ENCODE measurements at regions not wholly inside any gene's neighbourhood (a gene's known extent, or its start where the extent isn't known, plus 50 kb on each side); places are given as distances from the start of the nearest gene placed in this dataset.

DNA sequence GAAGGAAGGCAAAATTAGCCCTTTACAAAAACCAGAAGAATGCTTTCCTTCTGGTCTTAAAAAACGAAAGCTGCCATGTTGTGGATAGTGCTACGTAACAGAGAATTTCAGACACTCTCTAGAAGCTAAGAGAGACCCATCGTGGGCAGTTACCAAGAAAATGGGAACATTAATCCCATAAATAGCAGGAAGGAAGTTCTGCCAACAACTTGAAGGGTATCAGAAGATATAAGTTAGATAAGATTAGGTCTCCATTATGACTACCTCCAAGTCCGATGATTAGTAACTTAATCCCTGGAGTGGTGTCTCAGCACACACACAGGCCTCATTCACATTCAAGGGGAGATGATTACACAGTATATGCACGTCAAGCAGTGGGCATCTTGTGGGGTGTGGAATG is 115.7 kb upstream of the TRPC4 start:
- TF ChIP-seq, protein P1, sequence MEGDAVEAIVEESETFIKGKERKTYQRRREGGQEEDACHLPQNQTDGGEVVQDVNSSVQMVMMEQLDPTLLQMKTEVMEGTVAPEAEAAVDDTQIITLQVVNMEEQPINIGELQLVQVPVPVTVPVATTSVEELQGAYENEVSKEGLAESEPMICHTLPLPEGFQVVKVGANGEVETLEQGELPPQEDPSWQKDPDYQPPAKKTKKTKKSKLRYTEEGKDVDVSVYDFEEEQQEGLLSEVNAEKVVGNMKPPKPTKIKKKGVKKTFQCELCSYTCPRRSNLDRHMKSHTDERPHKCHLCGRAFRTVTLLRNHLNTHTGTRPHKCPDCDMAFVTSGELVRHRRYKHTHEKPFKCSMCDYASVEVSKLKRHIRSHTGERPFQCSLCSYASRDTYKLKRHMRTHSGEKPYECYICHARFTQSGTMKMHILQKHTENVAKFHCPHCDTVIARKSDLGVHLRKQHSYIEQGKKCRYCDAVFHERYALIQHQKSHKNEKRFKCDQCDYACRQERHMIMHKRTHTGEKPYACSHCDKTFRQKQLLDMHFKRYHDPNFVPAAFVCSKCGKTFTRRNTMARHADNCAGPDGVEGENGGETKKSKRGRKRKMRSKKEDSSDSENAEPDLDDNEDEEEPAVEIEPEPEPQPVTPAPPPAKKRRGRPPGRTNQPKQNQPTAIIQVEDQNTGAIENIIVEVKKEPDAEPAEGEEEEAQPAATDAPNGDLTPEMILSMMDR (conservative IDR thresholded peaks at IDR 0.05), result no peak
- no peak for TF ChIP-seq ZFX (IDR thresholded peaks at IDR 0.05)
